A673 (cell line): ENCODE measurements at regions not wholly inside any gene's neighbourhood (a gene's known extent, or its start where the extent isn't known, plus 50 kb on each side); places are given as distances from the start of the nearest gene placed in this dataset.

Experiments used
- BruUV-seq: library from RNA; stranded (reverse); fragments of 400-500 nt; replicated peaks from 2 replicates; lab custom pipeline; 2021; lab: Mats Ljungman, UMichigan
- CTCF ChIA-PET: fragments of 300-600 bp; sonication (Branson Sonifier 250); formaldehyde crosslinking; loops from one replicate; lab custom pipeline; 2022; ENCODE audit warnings: antibody characterized with exemption; lab: Charles Lee
- POLR2A ChIA-PET: fragments of 300-600 bp; sonication (Branson Sonifier 250); formaldehyde crosslinking; loops from one replicate; lab custom pipeline; 2022; ENCODE audit warnings: antibody characterized with exemption; ENCODE audit not compliant: low non-redundant PET; lab: Charles Lee
- DNase-seq: peaks from one replicate; pipeline ENCODE4 v3.0.0-alpha.2; 2015; ENCODE audit warnings: low spot score
- H3K27ac ChIP-seq: fragments of 200-600 bp; sonication (generic); 2 replicates; pipeline ENCODE4 v1.5.1; 2016; ENCODE audit warnings: mixed run types, low read depth, mild to moderate bottlenecking, mixed read lengths, antibody characterized with exemption, low read length; ENCODE audit not compliant: poor library complexity, severe bottlenecking
- H3K27me3 ChIP-seq: fragments of 200-600 bp; sonication (generic); replicated peaks from 2 replicates; pipeline ENCODE4 v1.6.1; 2017; ENCODE audit warnings: mixed run types, low read depth, mild to moderate bottlenecking, mixed read lengths, antibody characterized with exemption, low read length; ENCODE audit not compliant: insufficient read depth, poor library complexity
- H3K36me3 ChIP-seq: fragments of 200-600 bp; sonication (generic); 2 replicates; pipeline ENCODE4 v1.6.1; 2016; ENCODE audit warnings: mixed run types, mild to moderate bottlenecking, mixed read lengths, antibody characterized with exemption, low read length; ENCODE audit not compliant: insufficient read depth, poor library complexity, severe bottlenecking
- H3K4me1 ChIP-seq: fragments of 200-600 bp; sonication (generic); 2 replicates; pipeline ENCODE4 v1.6.1; 2017; ENCODE audit warnings: mixed run types, mild to moderate bottlenecking, mixed read lengths, antibody characterized with exemption, low read length; ENCODE audit not compliant: insufficient read depth, poor library complexity, severe bottlenecking
- H3K4me3 ChIP-seq: fragments of 200-600 bp; sonication (generic); 2 replicates; pipeline ENCODE4 v1.5.1; 2016; ENCODE audit warnings: low read depth, mixed run types, mild to moderate bottlenecking, mixed read lengths, low read length; ENCODE audit not compliant: poor library complexity, severe bottlenecking
- H3K9me3 ChIP-seq: fragments of 200-600 bp; sonication (generic); 2 replicates; pipeline ENCODE4 v1.6.1; 2016; ENCODE audit warnings: mixed run types, low read depth, mild to moderate bottlenecking, mixed read lengths, antibody characterized with exemption, low read length; ENCODE audit not compliant: poor library complexity, severe bottlenecking
- EZH2 ChIP-seq: fragments of 200-600 bp; sonication (generic); IDR thresholded peaks from 2 replicates; pipeline ENCODE4 v1.6.1; 2017; ENCODE audit warnings: borderline replicate concordance, low read depth, mild to moderate bottlenecking, mixed read lengths, antibody characterized with exemption, low read length; ENCODE audit not compliant: poor library complexity, severe bottlenecking
- intact Hi-C: fragments of 100-400 bp; cut with micrococcal nuclease; formaldehyde crosslinking; loops from one replicate; pipeline ENCODE4 v1.10.0; 2022; ENCODE audit not compliant: unreplicated experiment
- TF ChIP-seq, protein P1 (sequence below): fragments of 300-800, 200-600 bp; sonication (generic); conservative IDR thresholded peaks from 2 replicates; pipeline ENCODE4 v1.5.1; 2017; ENCODE audit warnings: low read depth, mild to moderate bottlenecking, antibody characterized with exemption, low read length, moderate library complexity, mixed read lengths

DNA sequence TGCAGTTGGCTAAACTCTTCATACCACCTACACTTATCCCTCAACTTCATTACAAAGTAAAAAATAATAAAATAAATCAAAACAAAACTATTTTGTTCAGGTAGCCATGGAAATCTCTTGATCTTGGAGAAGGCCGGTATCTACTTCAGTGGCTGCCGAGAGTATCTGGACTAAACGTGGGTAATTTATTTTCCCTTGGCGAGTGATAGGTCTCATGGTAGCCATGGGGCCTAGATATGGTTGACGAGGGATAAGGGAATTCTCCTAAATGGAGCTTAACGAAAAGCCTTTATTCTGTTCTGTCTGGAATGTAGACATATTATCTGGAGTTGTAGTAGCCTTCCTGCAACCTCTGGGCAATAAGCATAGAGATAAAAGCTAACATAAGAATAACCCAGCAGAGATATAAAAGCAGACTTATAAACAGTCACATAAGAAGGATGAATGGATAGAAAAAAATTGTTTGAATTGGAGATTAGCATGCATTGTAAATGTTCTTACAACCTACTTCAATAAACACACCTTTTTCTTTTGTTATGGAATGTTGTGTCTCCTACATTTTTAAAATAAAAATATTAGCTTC lies 281.3 kb upstream of the ARRDC4 start:
- BruUV-seq, result no TSS peak
- no peaks in the 10 kb centered on the region for H3K4me1 ChIP-seq
- H3K27me3 ChIP-seq, result peaks cover 16% of the 10 kb centered on the region
- TF ChIP-seq EZH2, result no peak
- TF ChIP-seq, protein P1, sequence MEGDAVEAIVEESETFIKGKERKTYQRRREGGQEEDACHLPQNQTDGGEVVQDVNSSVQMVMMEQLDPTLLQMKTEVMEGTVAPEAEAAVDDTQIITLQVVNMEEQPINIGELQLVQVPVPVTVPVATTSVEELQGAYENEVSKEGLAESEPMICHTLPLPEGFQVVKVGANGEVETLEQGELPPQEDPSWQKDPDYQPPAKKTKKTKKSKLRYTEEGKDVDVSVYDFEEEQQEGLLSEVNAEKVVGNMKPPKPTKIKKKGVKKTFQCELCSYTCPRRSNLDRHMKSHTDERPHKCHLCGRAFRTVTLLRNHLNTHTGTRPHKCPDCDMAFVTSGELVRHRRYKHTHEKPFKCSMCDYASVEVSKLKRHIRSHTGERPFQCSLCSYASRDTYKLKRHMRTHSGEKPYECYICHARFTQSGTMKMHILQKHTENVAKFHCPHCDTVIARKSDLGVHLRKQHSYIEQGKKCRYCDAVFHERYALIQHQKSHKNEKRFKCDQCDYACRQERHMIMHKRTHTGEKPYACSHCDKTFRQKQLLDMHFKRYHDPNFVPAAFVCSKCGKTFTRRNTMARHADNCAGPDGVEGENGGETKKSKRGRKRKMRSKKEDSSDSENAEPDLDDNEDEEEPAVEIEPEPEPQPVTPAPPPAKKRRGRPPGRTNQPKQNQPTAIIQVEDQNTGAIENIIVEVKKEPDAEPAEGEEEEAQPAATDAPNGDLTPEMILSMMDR, result no peak
- H3K4me3 ChIP-seq, result no peak overlapping the region
- H3K36me3 ChIP-seq, result no peaks in the 10 kb centered on the region
- no peak overlapping the region for H3K27ac ChIP-seq
- no peaks in the 10 kb centered on the region for H3K9me3 ChIP-seq
- POLR2A ChIA-PET, result no interaction called here
- CTCF ChIA-PET, result no interaction called here
- intact Hi-C loops, result no loop called here
- DNase-seq, result no peak

GRCh38 chr15:97680606-97681220 lies 279.8 kb upstream of the ARRDC4 start:
- intact Hi-C loops, result no loop called here
- CTCF ChIA-PET, result no interaction called here
- no peak overlapping the region for H3K4me3 ChIP-seq
- BruUV-seq, result no TSS peak
- TF ChIP-seq, protein P1, result no peak
- no peak for TF ChIP-seq EZH2
- H3K36me3 ChIP-seq, result no peaks in the 10 kb centered on the region
- H3K27ac ChIP-seq, result no peak overlapping the region
- no peak for DNase-seq
- POLR2A ChIA-PET, result no interaction called here
- H3K4me1 ChIP-seq, result no peaks in the 10 kb centered on the region
- H3K27me3 ChIP-seq, result peaks cover 29% of the 10 kb centered on the region
- H3K9me3 ChIP-seq, result no peaks in the 10 kb centered on the region

- intact Hi-C loops, result no loop called here
- TF ChIP-seq, protein P1, result no peak
- TF ChIP-seq EZH2, result no peak
- Histone ChIP-seq H3K27ac (no peak overlapping the region), H3K36me3 (no peaks in the 10 kb centered on the region), H3K4me1 (no peaks in the 10 kb centered on the region), H3K27me3 (peaks cover 50% of the 10 kb centered on the region), H3K4me3 (no peak overlapping the region), H3K9me3 (no peaks in the 10 kb centered on the region)
- ChIA-PET CTCF (no interaction called here), POLR2A (no interaction called here)
- DNase-seq, result no peak
- BruUV-seq, result no TSS peak
Observed at GRCh38 chr15:97683831-97684230, 276.7 kb upstream of the ARRDC4 start.
